K562 (cell line): ENCODE measurements at regions not wholly inside any gene's neighbourhood (a gene's known extent, or its start where the extent isn't known, plus 50 kb on each side); places are given as distances from the start of the nearest gene placed in this dataset.

Source experiments
- DLX4 ChIP-seq: fragments of 250-450 bp; sonication (Bioruptor Pico); IDR thresholded peaks from 2 replicates; pipeline ENCODE4 v1.6.1; 2021; ENCODE audit warnings: mild to moderate bottlenecking
- DPF2 ChIP-seq: fragments of 450-650 bp; IDR thresholded peaks from 2 replicates; pipeline ENCODE4 v1.6.1; 2016
- ELK1 ChIP-seq: sonication (generic); formaldehyde crosslinking; IDR thresholded peaks from 2 replicates; pipeline ENCODE4 v1.8.1; 2022; ENCODE audit warnings: missing genetic modification reagents
- ERF ChIP-seq: fragments of 450-650 bp; formaldehyde crosslinking; IDR thresholded peaks from 2 replicates; pipeline ENCODE4 v1.4.0; 2020; ENCODE audit warnings: mild to moderate bottlenecking, mixed read lengths
- FOXK1 ChIP-seq: sonication (generic); formaldehyde crosslinking; IDR thresholded peaks from 2 replicates; pipeline ENCODE4 v1.8.0; 2022; ENCODE audit warnings: missing genetic modification reagents, mild to moderate bottlenecking, borderline replicate concordance
- GTF2B ChIP-seq: IDR thresholded peaks from 2 replicates; pipeline ENCODE4 v1.6.1; 2011; ENCODE audit not compliant: insufficient read length; ENCODE audit errors: extremely low read depth
- GTF2E2 ChIP-seq: fragments of 200-800 bp; sonication (Bioruptor generic); IDR thresholded peaks from 2 replicates; pipeline ENCODE4 v1.6.1; 2016; ENCODE audit warnings: missing genetic modification characterization, missing compliant biosample characterization
- HMGN3 ChIP-seq: IDR thresholded peaks from 2 replicates; pipeline ENCODE4 v1.6.1; 2011; ENCODE audit warnings: borderline replicate concordance, low read depth, mild to moderate bottlenecking, mixed read lengths, low read length; ENCODE audit not compliant: insufficient read length; ENCODE audit errors: extremely low read depth
- KAT2B ChIP-seq: IDR thresholded peaks from one replicate; pipeline ENCODE4 v1.6.1; 2012; ENCODE audit warnings: low read depth, mild to moderate bottlenecking, control low read depth, inconsistent platforms, low read length, moderate library complexity
- KDM4B ChIP-seq, 2 experiments: fragments of 450-650 bp in 1 of 2; sonication (generic) in 1 of 2; IDR thresholded peaks; 2 replicates each; pipeline ENCODE4 v1.6.1; 2016 to 2017; ENCODE audit warnings: borderline replicate concordance in 2 of 2, antibody characterized with exemption in 1 of 2, low read depth in 1 of 2, mild to moderate bottlenecking in 1 of 2
- KLF13 ChIP-seq: fragments of 450-650 bp; IDR thresholded peaks from 2 replicates; pipeline ENCODE4 v1.6.1; 2016; ENCODE audit warnings: missing genetic modification characterization, low read depth, mild to moderate bottlenecking, missing compliant biosample characterization, moderate library complexity, borderline replicate concordance
- KLF6 ChIP-seq: fragments of 250-450 bp; sonication (Bioruptor Pico); IDR thresholded peaks from 2 replicates; pipeline ENCODE4 v1.4.0; 2020; ENCODE audit warnings: mild to moderate bottlenecking, moderate library complexity, borderline replicate concordance
- MIER1 ChIP-seq: fragments of 450-650 bp; IDR thresholded peaks from 2 replicates; pipeline ENCODE4 v1.6.1; 2016; ENCODE audit warnings: antibody characterized with exemption, mild to moderate bottlenecking, low read depth
- NFYB ChIP-seq: IDR thresholded peaks from 2 replicates; pipeline ENCODE4 v1.6.1; 2011; ENCODE audit warnings: mild to moderate bottlenecking, moderate library complexity; ENCODE audit not compliant: insufficient read length; ENCODE audit errors: extremely low read depth
- OTX1 ChIP-seq: fragments of 450-650 bp; formaldehyde crosslinking; IDR thresholded peaks from 2 replicates; pipeline ENCODE4 v1.4.0; 2022; ENCODE audit warnings: mild to moderate bottlenecking
- POLR2A ChIP-seq: fragments of 450-650 bp; conservative IDR thresholded peaks from 2 replicates; pipeline ENCODE4 v1.6.1; 2016
- PRMT5 ChIP-seq: sonication (generic); formaldehyde crosslinking; IDR thresholded peaks from 2 replicates; pipeline ENCODE4 v1.5.0; 2020; ENCODE audit warnings: missing genetic modification reagents
- SETDB1 ChIP-seq: IDR thresholded peaks from one replicate; pipeline ENCODE4 v1.6.1; 2012; ENCODE audit warnings: low read length, control low read depth, inconsistent platforms
- SMAD4 ChIP-seq: fragments of 250-450 bp; sonication (Bioruptor Pico); conservative IDR thresholded peaks from 2 replicates; pipeline ENCODE4 v1.8.0; 2021; ENCODE audit warnings: inconsistent platforms, mild to moderate bottlenecking, moderate library complexity
- STAT5A ChIP-seq: IDR thresholded peaks from 2 replicates; pipeline ENCODE4 v1.6.1; 2012; ENCODE audit warnings: low read length, inconsistent platforms, borderline replicate concordance
- TCF15 ChIP-seq: fragments of 250-450 bp; sonication (Bioruptor Pico); IDR thresholded peaks from 2 replicates; pipeline ENCODE4 v1.8.0; 2022; ENCODE audit warnings: moderate library complexity, mild to moderate bottlenecking, inconsistent platforms
- YBX1 ChIP-seq: fragments of 450-650 bp; IDR thresholded peaks from 2 replicates; pipeline ENCODE4 v1.7.1; 2016; ENCODE audit warnings: mild to moderate bottlenecking
- ZBTB1 ChIP-seq: sonication (generic); formaldehyde crosslinking; IDR thresholded peaks from 2 replicates; pipeline ENCODE4 v1.8.1; 2023; ENCODE audit warnings: missing genetic modification reagents, low read depth, mild to moderate bottlenecking, borderline replicate concordance
- ZNF239 ChIP-seq: fragments of 250-450 bp; sonication (Bioruptor Pico); IDR thresholded peaks from 2 replicates; pipeline ENCODE4 v1.4.0; 2020; ENCODE audit warnings: mild to moderate bottlenecking
- ZNF384 ChIP-seq: IDR thresholded peaks from 2 replicates; pipeline ENCODE4 v1.6.1; 2012; ENCODE audit warnings: low read depth, low read length, improper control_type of control experiment
- ZNF445 ChIP-seq: fragments of 250-450 bp; sonication (Bioruptor Pico); IDR thresholded peaks from 2 replicates; pipeline ENCODE4 v1.4.0; 2020; ENCODE audit warnings: low read depth, mild to moderate bottlenecking, moderate library complexity
- ZNF668 ChIP-seq: fragments of 250-450 bp; sonication (Bioruptor Pico); IDR thresholded peaks from 2 replicates; pipeline ENCODE4 v1.8.0; 2022; ENCODE audit warnings: mild to moderate bottlenecking, inconsistent platforms
- ZNF75A ChIP-seq: fragments of 450-650 bp; formaldehyde crosslinking; IDR thresholded peaks from 2 replicates; pipeline ENCODE4 v1.4.0; 2020; ENCODE audit warnings: mild to moderate bottlenecking

GRCh38 chr3:72288955-72289691, 504.2 kb upstream of the PROK2 start (continued):
- TF ChIP-seq MIER1 (no peak), FOXK1 (no peak), KDM4B (IDR thresholded peaks at IDR 0.05; ENCODE audit: borderline replicate concordance in 2 of 2, low read depth in 1 of 2) (peak in 1 of 2 experiments; percentile 83; a peak in 1 of 4 replicates), YBX1 (no peak), ZBTB1 (0 out of 2 replicates have a peak, but pooled peaks have one; percentile 31), ZNF75A (0 out of 2 replicates have a peak, but pooled peaks have one; percentile 8), SETDB1 (no peak), HMGN3 (peak; percentile 98), NFYB (no peak), KLF6 (CRISPR knock-in tag) (peak; percentile 80; the same call in 1 of the 2 replicates), ZNF445 (CRISPR knock-in tag) (no peak), ERF (CRISPR knock-in tag) (peak; percentile 92), KAT2B (no peak), STAT5A (peak; percentile 83), ZNF668 (CRISPR knock-in tag) (no peak), OTX1 (CRISPR knock-in tag) (0 out of 2 replicates have a peak, but pooled peaks have one; percentile 79), DLX4 (CRISPR knock-in tag) (no peak), GTF2B (no peak), SMAD4 (CRISPR knock-in tag) (peak; percentile 92), GTF2E2 (tag) (no peak), KLF13 (tag) (peak; percentile 52; the same call in 1 of the 2 replicates), TCF15 (CRISPR knock-in tag) (no peak), ELK1 (CRISPR knock-in tag) (no peak), PRMT5 (CRISPR knock-in tag) (no peak), ZNF384 (no peak), DPF2 (peak; percentile 94), ZNF239 (CRISPR knock-in tag) (no peak; the same call in 1 of the 2 replicates), POLR2A (peak; percentile 52)
